ENCODE measurements at regions not wholly inside any gene's neighbourhood (a gene's known extent, or its start where the extent isn't known, plus 50 kb on each side); places are given as distances from the start of the nearest gene placed in this dataset.
"Not testable (repeated sequence)": the region's sequence is repeated elsewhere in the genome, so short reads cannot be mapped to it uniquely, and the experiment has no call there.

DNA sequence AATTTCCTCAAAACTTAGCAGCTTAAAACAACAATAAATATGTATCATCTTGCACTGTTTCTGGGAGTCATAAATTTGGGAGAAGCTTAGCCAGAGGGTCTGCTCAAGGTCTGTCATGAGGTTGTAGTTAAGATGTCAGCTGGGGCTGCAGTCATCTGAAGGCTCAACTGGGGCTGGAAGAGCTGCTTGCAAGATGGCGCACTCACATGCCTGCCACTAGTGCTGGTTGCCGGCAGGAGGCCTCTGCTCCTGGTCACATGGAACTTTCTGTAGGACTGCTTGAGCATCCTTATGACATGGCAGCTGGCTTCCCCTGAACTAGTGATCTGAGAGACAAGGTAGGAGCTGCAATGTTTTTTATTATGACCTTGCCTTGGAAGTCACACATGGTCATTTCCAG lies 215.5 kb upstream of the HAAO start:
- DNase-seq (ENCODE audit: low spot score): no peak
- in situ Hi-C loops (cut with MboI; ENCODE audit: low pct_unique_long_range_greater_than_20kb, low sequenced_read_pairs, unreplicated experiment): no loop called here
- TF ChIP-seq, protein P1, sequence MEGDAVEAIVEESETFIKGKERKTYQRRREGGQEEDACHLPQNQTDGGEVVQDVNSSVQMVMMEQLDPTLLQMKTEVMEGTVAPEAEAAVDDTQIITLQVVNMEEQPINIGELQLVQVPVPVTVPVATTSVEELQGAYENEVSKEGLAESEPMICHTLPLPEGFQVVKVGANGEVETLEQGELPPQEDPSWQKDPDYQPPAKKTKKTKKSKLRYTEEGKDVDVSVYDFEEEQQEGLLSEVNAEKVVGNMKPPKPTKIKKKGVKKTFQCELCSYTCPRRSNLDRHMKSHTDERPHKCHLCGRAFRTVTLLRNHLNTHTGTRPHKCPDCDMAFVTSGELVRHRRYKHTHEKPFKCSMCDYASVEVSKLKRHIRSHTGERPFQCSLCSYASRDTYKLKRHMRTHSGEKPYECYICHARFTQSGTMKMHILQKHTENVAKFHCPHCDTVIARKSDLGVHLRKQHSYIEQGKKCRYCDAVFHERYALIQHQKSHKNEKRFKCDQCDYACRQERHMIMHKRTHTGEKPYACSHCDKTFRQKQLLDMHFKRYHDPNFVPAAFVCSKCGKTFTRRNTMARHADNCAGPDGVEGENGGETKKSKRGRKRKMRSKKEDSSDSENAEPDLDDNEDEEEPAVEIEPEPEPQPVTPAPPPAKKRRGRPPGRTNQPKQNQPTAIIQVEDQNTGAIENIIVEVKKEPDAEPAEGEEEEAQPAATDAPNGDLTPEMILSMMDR (IDR thresholded peaks at IDR 0.05; ENCODE audit: extremely low read depth, insufficient read depth, missing control alignments): no peak

DNA sequence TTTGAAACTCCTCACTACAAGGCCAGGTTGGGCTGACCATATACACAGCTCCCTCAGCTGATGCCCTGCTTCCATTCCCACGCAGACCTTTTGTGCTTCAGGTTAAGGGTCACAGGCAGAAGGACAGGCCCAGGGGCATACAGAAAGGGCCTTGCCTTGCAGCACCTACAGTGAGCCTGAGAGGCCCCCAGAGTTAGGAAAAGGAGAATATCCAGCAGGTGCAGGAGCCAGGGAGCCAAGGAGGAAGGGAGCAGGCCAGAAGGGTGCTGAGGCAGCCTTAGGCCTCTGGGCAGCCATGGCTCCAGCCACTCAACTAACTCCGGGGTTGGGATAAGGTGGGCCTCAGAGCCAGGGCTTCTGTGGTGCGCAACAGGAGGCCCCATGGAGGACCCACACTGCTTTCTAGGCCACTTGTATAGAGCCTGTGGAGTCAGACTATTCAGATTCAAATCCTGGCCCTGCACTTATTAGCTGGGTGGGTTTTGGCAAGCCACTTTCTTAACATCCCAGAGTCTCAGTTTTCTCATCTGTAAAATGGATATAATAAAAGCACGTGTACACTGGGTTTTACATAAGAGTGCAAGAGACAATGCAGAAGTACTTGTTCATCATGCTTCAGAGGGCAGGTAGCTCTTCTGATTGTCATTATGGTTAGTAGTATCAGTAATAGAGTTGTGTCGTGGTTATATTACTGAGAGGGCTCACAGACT lies 214.6 kb upstream of the HAAO start:
- TF ChIP-seq, protein P1 (IDR thresholded peaks at IDR 0.05; ENCODE audit: extremely low read depth, insufficient read depth, missing control alignments): no peak
- in situ Hi-C loops (cut with MboI; ENCODE audit: low pct_unique_long_range_greater_than_20kb, low sequenced_read_pairs, unreplicated experiment): no loop called here
- DNase-seq (ENCODE audit: low spot score): no peak

DNA sequence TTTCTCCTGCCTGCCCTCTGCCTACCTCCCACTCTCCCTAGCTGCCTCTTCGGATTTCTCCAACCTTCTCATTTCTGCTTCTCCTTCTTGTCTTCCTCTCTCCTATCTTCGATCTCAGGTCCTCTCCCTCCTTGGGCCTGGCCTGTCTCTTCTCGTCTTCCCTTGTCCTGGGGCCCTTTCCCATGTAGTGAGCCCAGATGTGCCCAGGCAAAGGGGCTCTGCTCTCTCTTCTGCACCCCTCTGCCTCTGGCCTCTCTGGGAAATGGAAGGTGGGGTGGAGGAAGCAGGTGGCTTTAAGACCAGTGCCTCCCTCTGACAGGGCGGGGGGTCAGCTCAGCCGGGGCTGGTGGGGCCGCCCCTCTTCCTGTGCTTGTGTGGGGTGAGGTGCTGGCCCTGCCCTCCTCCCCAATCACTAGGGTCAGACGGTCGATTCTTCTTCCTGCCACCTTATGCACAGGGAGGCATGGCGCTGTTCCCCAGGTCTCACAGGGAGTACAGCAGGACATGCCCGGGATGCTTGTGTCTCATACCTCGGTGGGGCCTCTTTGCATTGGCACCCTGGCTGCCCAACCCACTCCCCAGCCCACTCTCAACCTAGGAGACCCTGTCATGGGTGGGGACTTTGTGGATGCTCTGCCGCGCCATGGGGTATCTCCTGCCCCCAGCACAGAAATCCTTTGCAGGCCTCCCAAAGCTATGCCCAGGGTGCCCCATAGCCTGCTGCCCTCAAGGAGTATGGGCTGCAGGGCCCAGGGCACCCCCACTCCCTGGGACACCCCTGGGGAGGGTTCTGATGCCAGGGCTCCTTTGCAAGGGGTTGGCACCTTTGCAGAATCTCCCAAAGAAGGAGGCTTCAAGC lies 213.8 kb upstream of the HAAO start:
- TF ChIP-seq, protein P1 (IDR thresholded peaks at IDR 0.05; ENCODE audit: extremely low read depth, insufficient read depth, missing control alignments): no peak
- in situ Hi-C loops (cut with MboI; ENCODE audit: low pct_unique_long_range_greater_than_20kb, low sequenced_read_pairs, unreplicated experiment): no loop called here
- DNase-seq (ENCODE audit: low spot score): no peak

DNA sequence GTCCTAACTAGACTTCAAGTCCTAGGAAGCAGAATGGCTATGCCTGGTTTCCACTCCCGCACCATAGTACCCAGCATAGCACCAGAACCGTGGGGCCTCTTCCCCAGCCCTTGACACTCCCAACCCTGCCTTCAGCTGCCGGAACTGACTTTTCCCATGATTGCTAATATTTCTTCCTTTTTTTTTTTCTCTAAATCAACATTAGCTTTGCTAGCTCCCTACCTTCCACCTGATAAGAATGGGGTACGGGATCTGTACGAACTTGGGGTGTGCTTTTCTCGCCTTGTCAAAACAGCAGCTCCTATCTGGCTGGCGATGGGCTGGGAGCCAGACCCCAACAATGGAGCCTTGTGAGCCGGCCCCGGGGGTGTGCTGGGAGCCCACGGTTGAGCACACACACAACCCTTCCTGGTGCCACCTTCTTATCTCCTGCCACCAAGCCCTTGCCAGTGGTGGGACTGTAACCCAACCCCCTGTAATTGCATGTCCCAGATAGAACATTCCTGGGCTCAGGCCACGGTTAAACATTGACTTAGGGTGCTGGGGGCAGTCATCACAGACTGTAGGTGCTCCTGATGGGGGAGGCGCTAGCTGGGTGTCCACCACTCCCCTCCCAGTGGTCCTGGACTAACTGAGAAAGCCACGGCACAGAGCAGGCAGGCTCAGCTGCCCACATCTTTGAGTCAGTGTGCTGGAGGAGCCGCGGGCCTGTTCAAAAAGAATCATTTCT lies 213.0 kb upstream of the HAAO start:
- in situ Hi-C loops (cut with MboI; ENCODE audit: low pct_unique_long_range_greater_than_20kb, low sequenced_read_pairs, unreplicated experiment): no loop called here
- no peak for DNase-seq (ENCODE audit: low spot score)
- TF ChIP-seq, protein P1 (IDR thresholded peaks at IDR 0.05; ENCODE audit: extremely low read depth, insufficient read depth, missing control alignments): no peak

DNA sequence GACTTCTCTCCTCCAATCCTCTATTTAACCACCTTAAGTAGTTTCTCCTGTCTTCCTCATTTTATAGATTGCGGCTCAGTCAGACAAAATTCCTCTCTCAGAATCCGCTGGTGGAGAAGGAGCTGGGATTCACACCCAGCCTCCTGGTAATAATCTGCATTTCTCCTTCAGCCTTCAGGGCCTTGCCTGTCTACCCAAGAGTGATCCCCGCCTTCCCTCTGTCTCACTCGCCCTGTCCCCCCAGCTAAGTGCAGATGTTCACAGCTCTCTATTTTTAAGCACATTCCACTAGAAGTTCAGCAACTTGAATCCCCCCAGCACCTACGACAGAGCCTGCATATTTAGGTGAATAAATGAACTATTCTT lies 212.5 kb upstream of the HAAO start:
- TF ChIP-seq, protein P1 (IDR thresholded peaks at IDR 0.05; ENCODE audit: extremely low read depth, insufficient read depth, missing control alignments): no peak
- DNase-seq (ENCODE audit: low spot score): no peak
- in situ Hi-C loops (cut with MboI; ENCODE audit: low pct_unique_long_range_greater_than_20kb, low sequenced_read_pairs, unreplicated experiment): no loop called here

DNA sequence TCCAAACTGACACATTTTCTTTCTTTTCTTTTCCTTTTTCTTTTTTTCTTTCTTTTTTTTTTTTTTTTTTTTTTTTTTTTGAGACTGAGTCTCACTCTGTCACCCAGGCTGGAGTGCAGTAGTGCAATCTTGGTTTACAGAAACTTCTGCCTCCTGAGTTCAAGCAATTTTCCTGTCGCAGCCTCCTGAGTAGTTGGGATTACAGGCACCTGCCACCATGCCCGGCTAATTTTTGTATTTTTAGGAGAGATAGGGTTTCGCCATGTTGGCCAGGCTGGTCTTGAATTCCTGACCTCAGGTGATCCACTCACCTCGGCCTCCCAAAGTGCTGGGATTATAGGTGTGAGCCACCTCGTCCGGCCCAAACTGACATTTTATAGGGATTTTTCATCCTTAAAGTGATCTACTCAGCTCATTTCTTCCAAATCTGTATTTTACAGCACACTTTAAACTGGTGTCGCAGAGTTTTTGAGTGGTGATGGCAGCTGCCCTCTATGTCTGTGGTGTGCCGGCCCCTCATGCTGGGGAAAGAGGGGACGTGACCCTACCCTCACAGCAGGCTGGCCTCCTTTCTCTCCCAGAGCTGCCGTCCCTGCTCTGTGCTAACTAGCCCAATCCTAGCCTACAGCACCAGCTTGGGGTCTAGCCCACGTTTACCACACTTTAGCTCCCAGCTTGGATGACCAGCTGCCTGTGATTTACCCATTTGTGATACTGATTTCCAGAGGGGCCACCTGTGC lies 211.9 kb upstream of the HAAO start:
- DNase-seq (ENCODE audit: low spot score); in situ Hi-C loops (cut with MboI; ENCODE audit: low pct_unique_long_range_greater_than_20kb, low sequenced_read_pairs, unreplicated experiment): not testable (repeated sequence)
